Parathyroid adenoma (tissue), 2 donors: ENCODE measurements at regions not wholly inside any gene's neighbourhood (a gene's known extent, or its start where the extent isn't known, plus 50 kb on each side); places are given as distances from the start of the nearest gene placed in this dataset.

ENCODE experiments used
- H2AFZ ChIP-seq: fragments of 300-600 bp; sonication (generic); one replicate; pipeline ENCODE4 v1.7.0; 2017; ENCODE audit warnings: antibody characterized with exemption, mild to moderate bottlenecking
- H3K27ac ChIP-seq: fragments of 300-600 bp; sonication (generic); one replicate; pipeline ENCODE4 v1.7.0; 2017
- H3K27me3 ChIP-seq: fragments of 300-600 bp; sonication (generic); one replicate; pipeline ENCODE4 v1.7.0; 2017; ENCODE audit warnings: low read length; ENCODE audit not compliant: control insufficient read depth, insufficient read depth
- H3K36me3 ChIP-seq: fragments of 300-600 bp; sonication (generic); one replicate; pipeline ENCODE4 v1.7.0; 2017; ENCODE audit warnings: low read length; ENCODE audit not compliant: control insufficient read depth, insufficient read depth
- H3K4me1 ChIP-seq: fragments of 300-600 bp; sonication (generic); one replicate; pipeline ENCODE4 v1.7.0; 2017; ENCODE audit warnings: control low read depth
- H3K4me2 ChIP-seq: fragments of 300-600 bp; sonication (generic); one replicate; pipeline ENCODE4 v1.7.0; 2017; ENCODE audit warnings: low read length
- H3K4me3 ChIP-seq: fragments of 300-600 bp; sonication (generic); one replicate; pipeline ENCODE4 v1.7.0; 2017; ENCODE audit warnings: low read depth, low read length
- H3K79me2 ChIP-seq: fragments of 300-600 bp; sonication (generic); one replicate; pipeline ENCODE4 v1.7.0; 2017; ENCODE audit warnings: control low read depth
- H3K9ac ChIP-seq: fragments of 300-600 bp; sonication (generic); one replicate; pipeline ENCODE4 v1.7.0; 2017; ENCODE audit warnings: mild to moderate bottlenecking
- H3K9me3 ChIP-seq: fragments of 300-600 bp; sonication (generic); one replicate; pipeline ENCODE4 v1.7.0; 2017; ENCODE audit warnings: low read length; ENCODE audit not compliant: control insufficient read depth
- CTCF ChIP-seq: fragments of 300-600 bp; sonication (generic); IDR thresholded peaks from one replicate; pipeline ENCODE4 v1.7.0; 2017; ENCODE audit warnings: antibody characterized with exemption, mild to moderate bottlenecking
- donor health status: primary hyperparathyroidism.

GRCh38 chr1:88029899-88030298 lies 654.2 kb upstream of the PKN2 start:
- Histone ChIP-seq H3K27me3 (no peaks in the 10 kb centered on the region), H3K9ac (no peak overlapping the region), H3K79me2 (no peaks in the 10 kb centered on the region), H3K36me3 (no peaks in the 10 kb centered on the region), H3K4me2 (no peak overlapping the region), H3K27ac (no peak overlapping the region), H2AFZ (no peak overlapping the region), H3K4me1 (no peaks in the 10 kb centered on the region), H3K9me3 (no peaks in the 10 kb centered on the region), H3K4me3 (no peak overlapping the region)
- TF ChIP-seq CTCF, result no peak

DNA sequence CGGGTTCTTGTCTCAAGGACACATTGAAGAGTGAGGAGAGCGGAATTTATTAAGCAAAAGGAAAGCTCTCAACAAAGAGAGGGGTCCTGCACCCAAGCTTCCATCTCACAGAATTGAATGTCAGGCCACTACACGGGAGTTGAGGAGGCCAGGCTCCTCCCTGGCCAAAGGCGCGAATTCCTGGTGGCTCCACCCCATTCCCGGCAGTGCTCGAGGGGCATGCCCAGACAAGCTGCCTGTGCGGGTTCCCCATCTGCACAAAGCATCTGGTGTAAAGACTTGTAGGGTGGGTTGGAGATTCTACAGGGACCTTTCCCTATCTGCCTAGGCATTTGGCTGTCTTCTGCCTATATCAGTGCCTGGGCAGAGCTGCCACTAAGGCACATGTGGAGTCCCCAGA lies 648.5 kb upstream of the PKN2 start:
- Histone ChIP-seq H2AFZ (no peak overlapping the region), H3K79me2 (no peaks in the 10 kb centered on the region), H3K9me3 (peaks cover 2% of the 10 kb centered on the region), H3K27ac (no peak overlapping the region), H3K4me3 (no peak overlapping the region), H3K36me3 (no peaks in the 10 kb centered on the region), H3K4me2 (no peak overlapping the region), H3K4me1 (no peaks in the 10 kb centered on the region), H3K9ac (no peak overlapping the region), H3K27me3 (no peaks in the 10 kb centered on the region)
- no peak for TF ChIP-seq CTCF

DNA sequence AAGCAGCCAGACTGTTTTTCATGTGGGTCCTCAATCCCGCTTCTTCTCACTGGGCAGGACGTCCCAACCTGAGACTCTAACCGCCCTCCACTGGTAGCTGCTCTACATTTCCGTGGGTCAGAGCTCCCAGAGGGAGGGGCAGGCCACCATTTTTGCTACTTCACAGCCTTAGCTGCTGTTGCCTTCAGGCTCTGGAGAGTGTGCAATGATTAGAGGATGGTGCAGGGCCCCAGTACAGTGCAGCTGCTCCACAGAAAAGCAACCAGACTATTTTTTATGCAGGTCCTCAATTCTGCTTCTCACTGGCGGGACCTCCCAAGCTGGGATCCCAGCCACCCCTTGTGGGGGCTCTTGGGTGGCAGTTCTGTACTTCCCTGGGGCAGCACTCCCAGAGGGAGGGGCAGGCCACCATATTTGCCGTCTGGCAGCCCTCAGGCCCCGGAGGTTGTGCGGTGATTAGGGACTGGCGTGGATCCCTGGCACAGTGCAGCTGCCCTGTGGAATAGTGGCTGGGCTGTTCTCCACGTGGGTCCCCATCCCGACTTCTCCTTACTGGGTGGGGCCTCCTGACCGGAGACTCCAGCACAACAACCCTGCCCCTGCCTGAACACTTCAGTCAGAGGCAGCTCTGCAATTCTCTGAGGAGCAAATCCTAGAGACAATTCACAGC lies 647.6 kb upstream of the PKN2 start:
- H3K4me2 ChIP-seq, result no peak overlapping the region
- no peak overlapping the region for H2AFZ ChIP-seq
- peaks cover 2% of the 10 kb centered on the region for H3K9me3 ChIP-seq
- H3K4me3 ChIP-seq, result no peak overlapping the region
- no peaks in the 10 kb centered on the region for H3K27me3 ChIP-seq
- no peak overlapping the region for H3K9ac ChIP-seq
- H3K79me2 ChIP-seq, result no peaks in the 10 kb centered on the region
- H3K36me3 ChIP-seq, result no peaks in the 10 kb centered on the region
- TF ChIP-seq CTCF, result no peak
- H3K27ac ChIP-seq, result no peak overlapping the region
- no peaks in the 10 kb centered on the region for H3K4me1 ChIP-seq

DNA sequence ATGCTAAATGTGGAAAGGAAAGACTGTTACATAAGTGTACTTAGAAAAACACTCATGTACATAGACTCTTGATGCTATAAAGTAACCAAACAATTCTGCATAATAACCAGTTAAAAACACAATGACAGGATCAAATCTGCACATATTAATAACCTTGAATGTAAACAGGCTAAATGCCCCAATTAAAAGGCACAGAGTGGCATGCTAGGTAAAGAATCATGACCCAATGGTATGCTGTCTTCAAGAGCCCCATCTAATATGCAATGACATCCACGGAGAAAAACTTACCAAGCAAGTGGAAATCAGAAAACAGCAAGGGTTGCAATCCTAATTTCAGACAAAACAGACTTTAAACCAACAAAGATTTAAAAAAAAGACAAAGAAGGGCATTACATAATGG lies 644.8 kb upstream of the PKN2 start:
- Histone ChIP-seq H3K27ac (no peak overlapping the region), H3K27me3 (no peaks in the 10 kb centered on the region), H2AFZ (no peak overlapping the region), H3K9me3 (peaks cover 2% of the 10 kb centered on the region), H3K36me3 (no peaks in the 10 kb centered on the region), H3K9ac (no peak overlapping the region), H3K4me2 (no peak overlapping the region), H3K4me3 (no peak overlapping the region), H3K79me2 (no peaks in the 10 kb centered on the region), H3K4me1 (no peaks in the 10 kb centered on the region)
- TF ChIP-seq CTCF, result no peak

DNA sequence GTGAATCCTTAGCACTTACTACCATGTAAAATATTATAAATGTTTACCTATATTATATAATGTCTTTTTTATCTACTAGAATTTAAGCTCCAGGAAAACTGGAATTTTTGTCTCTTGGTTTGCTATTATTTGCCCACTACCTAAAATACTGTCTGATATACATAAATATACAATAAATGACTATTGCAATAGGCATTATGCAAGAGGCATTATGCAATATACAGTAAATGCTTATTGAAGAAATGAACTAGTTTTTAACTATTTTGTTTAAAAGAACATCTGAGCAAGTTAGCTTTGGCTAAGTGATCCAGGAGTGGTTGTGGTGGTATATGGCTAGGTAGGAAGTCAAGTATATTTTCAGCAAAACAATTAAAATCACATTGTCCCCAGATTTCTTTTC lies 640.2 kb upstream of the PKN2 start:
- no peak overlapping the region for H2AFZ ChIP-seq
- H3K36me3 ChIP-seq, result no peaks in the 10 kb centered on the region
- H3K27me3 ChIP-seq, result no peaks in the 10 kb centered on the region
- H3K4me3 ChIP-seq, result no peak overlapping the region
- H3K4me2 ChIP-seq, result no peak overlapping the region
- no peak overlapping the region for H3K9ac ChIP-seq
- no peaks in the 10 kb centered on the region for H3K4me1 ChIP-seq
- no peak overlapping the region for H3K27ac ChIP-seq
- no peak for TF ChIP-seq CTCF
- no peaks in the 10 kb centered on the region for H3K79me2 ChIP-seq
- peaks cover 2% of the 10 kb centered on the region for H3K9me3 ChIP-seq
